Hippocampal formation (tissue), 2 donors: ENCODE measurements at regions not wholly inside any gene's neighbourhood (a gene's known extent, or its start where the extent isn't known, plus 50 kb on each side); places are given as distances from the start of the nearest gene placed in this dataset.
"Not testable (repeated sequence)": the region's sequence is repeated elsewhere in the genome, so short reads cannot be mapped to it uniquely, and the experiment has no call there.

Experiments used
- DNase-seq, 2 donors: peaks; one replicate each; lab custom pipeline; 2025; lab: John Stamatoyannopoulos, UW

DNA sequence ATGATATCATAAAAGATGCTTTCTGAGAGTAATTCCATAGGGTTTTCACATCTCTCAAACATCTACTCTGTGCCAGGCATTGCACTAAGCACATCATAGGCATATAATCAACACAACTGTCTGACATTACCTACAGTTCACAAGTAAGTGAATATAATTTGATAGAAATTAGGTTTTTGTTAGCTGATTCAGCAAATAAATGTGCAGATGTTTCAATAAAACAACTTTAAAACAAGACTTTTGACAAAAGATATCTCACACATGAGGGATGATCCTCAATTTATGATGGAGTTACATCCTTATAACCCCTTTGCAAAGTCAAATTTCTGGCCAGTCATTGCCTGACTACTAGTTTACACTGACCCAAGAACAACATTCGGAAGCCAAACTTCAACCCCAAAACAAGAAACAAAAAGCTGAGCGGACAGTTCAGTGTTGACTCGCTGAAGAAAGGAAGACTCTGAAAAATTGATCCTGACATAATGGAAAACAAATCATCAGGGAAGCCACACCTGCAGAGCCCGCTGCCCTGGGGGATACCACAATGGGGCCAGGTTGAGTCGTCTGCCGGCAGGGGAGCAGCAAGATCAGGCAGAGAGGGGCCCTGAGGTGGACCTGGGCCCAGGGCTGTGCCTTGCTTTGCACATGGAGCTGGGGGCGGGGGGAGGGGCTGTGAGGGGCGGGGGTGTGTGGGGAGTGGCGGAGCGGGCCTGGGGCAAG, 739.2 kb upstream of the GJE1 start:
- DNase-seq = no peak

DNA sequence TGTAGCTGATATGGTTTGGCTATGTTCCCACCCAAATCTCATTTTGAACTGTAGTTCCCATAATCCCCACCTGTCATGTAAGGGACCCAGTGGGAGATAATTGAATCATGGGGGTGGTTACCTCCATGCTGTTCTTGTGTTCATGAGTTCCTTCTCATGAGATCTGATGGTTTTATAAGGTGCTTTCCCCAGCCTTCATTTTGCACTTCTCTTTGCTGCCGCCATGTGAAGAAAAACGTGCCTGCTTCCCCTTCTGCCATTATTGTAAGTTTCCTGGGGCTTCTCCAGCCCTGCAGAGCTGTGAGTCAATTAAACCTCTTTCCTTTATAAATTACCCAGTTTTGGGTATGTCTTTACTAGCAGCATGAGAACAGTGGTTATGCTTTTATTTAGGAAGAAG, 741.6 kb upstream of the GJE1 start:
- DNase-seq = not testable (repeated sequence)

DNA sequence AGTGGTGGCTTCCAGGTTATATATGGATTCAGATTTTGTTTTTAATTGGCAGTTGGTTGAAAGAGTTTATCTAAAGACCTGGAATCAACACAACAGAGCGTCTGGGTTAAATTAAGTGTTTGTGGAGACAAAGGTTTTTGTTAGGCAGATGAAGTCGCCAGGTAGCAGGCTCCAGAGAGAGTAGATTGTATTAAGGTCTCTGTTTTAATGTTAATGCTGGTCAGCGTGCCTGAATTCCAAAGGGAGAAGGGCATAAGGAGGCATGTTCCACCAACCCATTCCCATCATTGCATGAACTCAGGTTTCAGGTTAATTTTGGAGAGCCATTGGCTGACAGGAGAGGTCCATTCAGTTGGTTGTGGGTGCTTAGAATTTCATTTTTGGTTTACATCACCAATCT, 744.1 kb upstream of the GJE1 start:
- DNase-seq = no peak

DNA sequence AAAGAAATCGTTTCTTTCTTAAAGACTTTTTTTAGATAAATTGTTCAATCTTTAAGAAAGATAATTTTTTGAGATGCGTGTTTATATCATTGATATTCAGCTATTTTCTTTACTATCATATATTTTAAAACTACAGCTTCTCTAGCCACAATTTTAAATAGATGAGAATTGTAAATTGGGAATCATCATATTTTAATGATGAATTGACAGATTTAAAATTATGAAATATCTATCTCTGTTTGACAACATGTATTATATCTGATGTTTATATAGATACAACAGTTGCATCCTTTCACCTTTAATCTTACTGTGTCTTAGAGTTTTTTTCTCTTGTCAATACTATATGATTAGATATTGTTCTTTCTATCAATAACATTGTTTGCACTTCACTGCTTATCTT, 762.3 kb upstream of the GJE1 start:
- no peak for DNase-seq

DNA sequence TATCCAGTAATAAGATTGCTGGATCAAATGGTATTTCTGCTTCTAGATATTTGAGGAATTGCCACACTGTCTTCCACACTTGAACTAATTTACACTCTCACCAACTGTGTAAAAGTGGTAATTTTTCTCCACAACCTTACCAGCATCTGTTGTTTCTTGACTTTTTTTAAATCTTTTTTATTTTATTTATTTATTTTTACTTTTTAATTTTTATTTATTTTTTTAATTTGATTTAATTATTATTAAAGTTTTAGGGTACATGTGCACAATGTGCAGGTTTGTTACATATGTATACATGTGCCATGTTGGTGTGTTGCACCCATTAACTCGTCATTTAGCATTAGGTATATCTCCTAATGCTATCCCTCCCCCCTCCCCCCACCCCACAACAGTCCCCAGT, 765.9 kb upstream of the GJE1 start:
- not testable (repeated sequence) for DNase-seq

DNA sequence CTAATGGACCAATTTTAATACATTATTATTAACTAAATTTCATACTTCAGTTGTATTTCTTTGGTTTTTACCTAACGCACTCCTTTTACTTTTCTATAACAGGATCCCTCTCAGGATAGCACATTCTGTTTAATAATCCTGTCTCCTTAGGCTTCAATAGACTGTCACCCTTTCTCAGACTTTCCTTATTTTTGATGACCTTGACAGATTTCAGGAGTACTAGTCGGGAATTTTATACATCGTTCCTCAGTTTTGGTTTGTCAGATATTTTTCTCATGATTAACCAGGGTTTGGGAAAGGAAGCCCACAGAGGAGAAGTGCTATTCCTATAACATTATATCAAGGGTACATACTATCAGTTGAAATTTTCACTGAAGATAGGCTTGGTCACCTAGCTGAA, 768.0 kb upstream of the GJE1 start:
- DNase-seq = no peak

DNA sequence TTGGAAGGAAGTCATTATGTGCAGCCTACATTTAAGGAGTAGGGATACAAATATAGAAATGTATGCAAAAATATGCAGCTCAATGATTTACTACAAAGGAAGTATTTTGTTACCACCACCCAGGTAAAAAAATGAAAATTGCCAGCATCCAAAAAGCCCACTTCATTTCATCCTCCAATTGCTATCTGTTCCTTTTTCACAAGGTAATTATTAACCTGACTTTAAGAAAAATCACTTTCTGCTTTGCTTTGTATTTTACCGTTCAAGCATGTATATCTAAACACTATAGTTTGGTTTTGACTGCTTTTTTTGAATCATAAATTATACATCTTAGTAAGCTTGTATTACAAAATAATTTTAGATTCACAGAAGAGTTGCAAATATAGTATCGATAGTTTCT, 768.5 kb upstream of the GJE1 start:
- DNase-seq = no peak

DNA sequence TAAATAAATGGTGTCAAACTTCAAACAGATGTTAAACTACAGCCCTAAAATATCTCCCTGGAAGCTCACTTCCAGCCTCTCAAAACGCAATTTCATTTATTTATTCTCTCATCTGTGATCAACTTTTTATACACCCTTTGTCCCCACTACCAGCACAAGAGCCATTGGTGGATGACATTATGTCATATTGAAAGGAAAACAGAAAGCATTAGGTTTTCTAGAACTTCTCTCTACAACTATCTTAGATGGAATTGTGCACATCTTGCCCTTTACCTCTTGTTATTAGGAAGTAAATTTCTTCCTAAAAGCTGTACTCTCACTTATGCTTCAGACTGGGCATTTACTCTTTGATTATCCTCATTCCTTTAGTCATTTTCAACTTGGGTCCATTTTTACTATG, 771.2 kb upstream of the GJE1 start:
- DNase-seq = no peak

DNA sequence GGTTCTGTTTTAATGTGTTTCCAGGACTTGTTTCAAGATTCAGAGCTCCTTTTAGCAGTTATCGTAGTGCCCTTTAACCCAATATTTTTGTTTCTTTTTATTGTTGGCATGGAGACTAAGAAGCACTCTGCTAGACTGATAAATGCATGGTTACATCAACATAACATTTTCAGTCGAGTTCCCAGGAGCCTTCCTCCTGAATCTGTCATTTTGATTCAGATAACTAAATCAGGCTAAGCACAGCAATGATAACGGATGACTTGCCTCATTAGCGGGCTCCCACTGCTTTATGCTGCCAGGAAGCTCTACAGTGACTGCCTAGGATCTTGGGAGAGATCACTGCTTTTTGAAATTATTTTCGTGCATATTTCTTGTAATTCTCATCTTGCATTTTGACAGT, 772.8 kb upstream of the GJE1 start:
- DNase-seq = no peak

DNA sequence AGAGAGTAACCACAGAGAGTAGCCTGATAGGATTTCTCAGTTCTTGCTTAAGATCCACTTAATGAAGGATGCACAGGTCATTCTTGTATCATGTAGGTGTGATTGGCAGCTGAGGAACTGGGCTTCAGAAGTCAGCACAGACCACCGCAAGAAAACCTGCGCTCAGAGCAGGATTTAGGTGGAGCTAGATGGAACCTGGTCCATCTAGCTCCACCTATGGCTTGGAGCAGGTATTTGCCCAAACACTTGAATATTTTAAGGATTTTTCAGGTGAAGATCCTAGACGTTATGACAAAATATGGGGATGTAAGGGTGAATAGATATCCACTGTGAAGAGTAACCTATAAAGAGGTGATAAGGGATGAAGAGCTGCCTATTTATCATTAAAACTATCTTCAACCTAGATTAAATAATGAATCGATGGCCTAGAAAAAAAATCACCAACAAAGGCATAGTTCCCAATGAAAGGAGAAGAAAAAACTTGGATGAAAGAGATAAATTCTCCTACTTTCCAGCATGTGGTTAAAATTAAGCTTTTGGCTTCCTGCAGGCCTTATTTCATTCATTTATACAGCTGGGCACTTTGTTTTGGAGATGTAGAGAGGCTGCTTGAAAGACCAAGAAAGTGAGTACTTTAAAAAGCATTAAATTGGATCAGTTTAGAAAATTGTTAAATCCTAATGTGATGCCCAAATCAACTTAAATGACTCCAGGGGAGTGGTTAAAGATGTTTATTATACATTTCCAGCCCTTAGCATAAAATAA, 778.4 kb upstream of the GJE1 start:
- DNase-seq = no peak

DNA sequence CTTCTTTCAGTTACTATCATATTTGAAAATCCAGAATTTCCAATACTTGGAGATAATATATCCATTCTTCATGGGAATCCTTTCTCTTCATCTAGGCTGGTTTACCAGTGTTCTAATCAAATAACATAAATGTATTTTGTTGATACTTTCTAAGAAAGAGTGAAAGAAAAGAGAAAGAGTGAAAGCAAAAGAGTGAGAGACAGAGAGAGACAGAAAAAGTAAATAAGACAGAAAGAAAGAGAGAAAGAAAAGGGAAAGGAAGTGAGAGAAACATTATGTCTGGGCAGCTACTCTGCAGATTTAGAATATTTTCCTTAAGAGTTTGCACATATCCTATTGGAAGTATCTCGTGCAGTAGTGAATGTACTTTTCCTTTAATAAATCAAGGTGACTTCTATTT, 781.0 kb upstream of the GJE1 start:
- DNase-seq = no peak

DNA sequence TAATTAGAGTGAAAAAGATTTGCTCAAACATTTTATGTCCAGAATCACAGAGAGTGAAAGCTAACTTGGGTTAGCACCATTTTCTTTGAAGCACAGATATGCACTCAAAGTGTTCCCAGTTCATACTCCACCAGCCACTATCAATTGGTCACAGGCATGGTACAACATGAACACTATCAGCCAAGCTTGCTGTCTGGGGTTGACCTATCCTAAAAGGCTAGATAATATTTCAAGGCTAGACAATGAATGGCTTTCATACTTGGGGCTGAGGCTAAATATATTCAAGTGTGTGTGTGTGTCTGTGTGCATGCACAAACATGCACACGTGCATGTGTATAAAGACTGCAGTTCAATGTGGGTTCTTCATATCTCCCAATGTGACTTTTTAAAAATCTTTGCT, 783.0 kb upstream of the GJE1 start:
- no peak for DNase-seq

DNA sequence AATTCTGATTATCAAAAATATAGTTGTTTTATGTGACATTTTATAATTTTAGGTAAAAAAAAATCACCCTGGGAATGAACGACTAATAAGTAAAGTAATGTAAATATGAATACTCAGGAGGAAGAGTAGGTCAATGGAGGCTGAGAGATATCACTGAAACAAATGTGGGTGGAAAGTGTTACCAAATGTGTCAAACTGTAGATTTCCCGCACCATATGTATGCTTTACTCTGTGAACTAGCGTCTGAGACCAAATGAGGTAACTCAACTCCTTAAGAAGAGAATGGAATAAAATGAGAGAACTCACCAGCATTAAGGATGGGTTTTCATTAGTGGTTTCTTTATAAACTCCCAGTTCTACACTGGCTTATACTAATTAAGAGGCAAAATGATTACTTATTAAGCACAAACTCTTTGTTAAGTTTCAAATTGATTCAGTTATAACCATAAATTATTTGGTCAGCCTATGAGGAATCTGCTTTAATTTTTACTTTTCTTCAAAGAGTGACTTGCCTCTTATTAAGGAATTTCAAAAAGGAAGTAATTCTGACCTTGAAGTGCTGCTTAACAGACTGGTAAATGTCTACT, 784.7 kb upstream of the GJE1 start:
- DNase-seq = no peak

DNA sequence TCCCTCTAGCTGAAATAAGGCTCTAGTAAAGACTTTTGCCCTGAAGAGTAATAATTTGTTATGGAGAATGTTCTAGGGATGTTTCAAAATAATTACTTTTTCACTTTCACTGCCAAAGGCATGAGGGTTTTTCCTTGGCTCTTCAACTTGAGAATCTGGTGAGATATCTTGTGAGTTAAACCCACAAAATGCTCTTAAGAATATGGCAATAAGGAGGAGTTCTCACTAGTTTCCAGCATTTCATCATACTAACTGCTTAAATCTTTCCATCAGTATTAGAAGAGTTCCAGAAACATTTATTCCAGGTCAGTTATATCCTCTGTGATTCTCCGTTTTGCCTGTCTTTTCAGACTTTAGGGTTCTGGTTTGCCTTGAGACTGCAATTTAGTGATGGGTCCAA, 785.6 kb upstream of the GJE1 start:
- no peak for DNase-seq

DNA sequence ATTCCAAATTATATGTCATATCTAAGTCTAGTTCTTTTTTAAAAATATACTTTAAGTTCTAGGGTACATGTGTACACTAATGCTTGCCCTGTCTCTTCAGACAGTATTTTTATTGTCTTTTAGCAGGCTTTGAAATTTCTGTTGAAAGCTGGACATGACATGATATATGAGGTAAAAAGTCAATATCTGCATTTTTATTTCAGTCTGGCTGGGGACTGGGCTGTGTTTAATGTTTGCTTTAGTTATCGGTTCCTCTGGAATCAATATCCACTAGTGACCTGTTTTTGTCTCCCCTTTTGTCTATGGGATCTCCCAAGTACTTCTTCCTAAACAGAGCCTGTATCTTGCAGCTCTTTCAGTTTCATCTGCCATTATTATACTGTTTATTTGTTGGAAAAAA, 786.2 kb upstream of the GJE1 start:
- no peak for DNase-seq

DNA sequence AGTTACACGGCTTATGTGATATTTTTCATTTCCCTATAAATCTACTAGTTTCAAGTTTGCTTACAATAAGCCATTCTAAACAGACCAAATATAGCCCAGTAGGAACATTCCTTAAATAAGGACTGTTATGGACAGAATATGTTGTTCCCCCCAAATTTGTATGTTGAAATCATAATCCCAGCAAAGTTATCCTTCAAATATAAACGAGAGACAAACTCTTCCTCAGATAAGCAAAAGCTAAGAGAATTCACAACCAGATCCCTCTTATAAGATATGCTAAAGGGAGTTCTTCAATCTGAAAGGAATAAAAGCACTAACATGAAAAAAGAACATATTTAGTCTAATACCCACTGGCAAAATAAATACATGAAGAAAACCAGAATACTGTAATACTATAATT, 795.5 kb upstream of the GJE1 start:
- no peak for DNase-seq

DNA sequence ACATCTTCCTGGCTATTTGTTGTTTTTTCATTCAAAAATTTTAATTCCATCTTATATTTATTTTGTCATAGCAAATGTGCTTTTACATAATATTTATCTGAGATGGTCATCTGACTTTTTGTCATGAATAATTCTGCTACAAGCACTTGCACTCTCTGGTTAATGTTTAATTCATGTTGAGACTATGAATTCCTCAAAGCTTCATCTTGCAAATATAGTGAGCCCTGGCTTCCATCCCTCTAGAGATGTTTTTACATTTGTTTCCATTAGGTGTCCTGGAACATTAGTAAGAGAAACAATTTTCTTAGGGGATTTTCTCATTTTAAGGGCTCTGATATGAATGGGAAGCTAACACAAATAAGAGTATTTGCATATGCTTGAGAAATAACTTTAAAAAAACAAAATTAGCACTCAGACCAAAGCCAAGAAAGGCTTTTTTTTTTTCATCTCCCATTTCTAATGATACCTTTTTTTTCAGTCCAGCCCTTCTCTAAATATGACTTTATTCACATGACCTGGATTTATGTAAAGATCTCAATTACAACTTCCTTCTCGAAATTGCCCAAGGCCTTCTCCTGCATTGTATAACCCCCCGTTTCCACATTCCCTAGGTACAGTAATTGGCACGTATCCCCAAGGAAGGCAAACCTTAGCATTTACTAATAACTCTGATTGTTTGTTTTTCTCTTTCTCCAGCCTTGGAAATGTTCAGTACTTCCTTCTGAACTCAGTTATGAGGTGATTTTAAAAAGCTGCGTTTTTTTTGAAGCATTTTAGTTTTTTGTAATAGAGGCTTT, 797.0 kb upstream of the GJE1 start:
- DNase-seq = no peak

DNA sequence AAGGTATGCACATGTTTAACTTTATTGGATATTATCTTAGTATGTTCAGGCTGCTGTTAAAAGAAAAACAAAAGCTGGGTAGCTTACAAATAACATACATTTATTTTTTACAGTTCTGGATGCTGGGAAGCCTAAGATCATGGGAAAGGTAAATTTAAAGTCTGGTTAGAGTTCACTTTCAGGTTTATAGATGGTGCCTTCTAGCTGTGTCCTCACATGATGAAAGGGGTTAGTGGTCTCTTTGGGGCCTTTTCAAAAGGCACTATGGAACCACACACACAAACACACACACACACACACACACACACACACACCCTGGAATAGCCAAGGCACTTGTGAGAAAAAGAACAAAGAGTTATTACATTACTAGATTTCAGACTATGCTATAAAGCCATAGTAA, 805.8 kb upstream of the GJE1 start:
- no peak for DNase-seq

DNA sequence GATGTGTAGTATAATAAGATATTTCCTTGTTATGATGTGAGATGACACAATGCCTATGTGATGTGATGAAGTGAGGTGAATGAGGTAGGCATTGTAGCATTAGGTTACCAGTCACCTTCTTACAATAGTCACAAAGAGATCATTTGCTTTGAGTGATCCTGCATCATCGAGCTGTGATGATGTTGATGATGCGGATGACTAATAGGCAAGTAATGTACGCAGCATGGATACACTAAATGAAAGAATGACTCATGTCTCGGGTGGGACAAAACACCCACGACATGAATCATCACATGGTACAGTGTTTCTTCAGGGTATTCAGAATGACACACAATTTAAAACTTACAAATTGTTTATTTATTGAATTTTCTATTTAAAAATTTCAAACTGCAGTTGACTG, 806.3 kb upstream of the GJE1 start:
- no peak for DNase-seq

DNA sequence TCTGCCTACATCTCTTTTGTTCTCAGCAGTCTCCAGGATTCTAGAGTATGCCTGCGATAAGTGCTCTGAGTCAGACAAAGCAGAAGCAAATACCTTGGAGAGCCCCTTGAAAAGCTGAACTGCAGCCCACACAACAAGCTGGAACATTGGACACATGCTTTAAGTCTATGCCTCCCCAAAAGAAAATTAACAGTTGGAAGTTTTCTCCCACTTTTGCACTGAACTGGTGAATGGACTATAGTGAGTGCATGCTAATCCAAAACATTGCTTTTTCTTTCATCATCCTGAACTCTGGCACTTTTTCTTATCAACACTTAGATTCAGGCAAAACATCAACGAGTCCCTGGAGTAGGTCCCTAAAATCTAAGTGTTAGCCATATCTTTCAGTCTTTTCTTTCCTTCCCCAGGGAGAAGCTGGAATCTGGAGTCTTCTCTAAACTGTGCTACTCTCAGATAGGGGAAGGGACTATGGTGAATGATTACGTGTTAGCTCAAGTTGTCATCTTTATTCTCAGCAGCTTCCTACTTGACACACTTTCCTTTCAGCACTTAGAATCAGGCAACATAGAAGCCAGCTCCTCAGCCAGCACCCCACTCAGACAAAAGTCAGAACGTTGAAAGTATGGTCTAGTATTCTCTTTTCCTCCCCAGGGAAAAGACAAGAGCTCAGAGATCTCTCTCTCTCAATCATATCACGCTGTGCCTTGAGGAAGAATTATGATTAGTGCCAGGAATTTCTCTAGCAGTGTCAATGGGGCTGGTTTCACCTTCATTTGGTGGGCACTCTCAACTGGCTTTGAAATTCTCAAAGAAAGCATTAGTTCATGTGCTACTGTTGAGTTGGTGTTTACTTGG, 811.0 kb upstream of the GJE1 start:
- no peak for DNase-seq

DNA sequence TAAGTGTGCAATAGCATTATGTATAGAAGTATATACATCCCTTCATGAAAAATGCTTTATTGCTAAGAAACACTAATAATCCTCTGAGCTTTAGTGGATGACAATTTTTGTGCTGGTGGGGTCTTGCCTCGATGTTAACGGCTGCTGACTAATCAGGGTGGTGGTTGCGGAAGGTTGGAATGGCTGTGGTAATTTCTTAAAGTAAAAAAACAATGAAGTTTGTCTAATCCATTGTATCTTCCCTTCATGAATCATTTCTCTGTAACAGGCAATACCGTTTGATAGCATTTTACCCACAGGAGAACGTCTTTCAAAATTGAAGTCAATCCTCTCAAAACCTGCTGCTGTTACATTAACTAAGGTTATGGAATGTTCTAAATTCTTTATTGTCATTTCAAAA, 816.5 kb upstream of the GJE1 start:
- DNase-seq = no peak

DNA sequence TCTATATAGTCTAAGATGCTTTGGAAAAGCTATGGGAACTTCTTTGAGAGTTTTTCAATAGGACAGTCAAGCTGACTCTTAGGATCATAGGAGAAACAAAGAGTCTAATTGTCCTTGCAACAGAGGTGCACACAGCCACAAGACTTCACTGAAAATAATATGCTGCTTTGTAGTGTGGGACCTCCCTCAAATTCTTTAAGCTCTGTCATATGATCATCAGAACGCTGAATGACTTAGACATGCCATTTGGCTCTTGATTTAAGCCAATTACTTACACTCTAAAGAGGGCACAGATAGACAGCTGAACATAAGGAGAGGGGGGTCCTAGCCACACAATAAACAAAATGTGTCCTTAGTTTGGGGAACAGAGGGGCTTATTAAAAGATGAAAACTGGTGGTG, 818.7 kb upstream of the GJE1 start:
- no peak for DNase-seq
